ENCODE measurements at regions not wholly inside any gene's neighbourhood (a gene's known extent, or its start where the extent isn't known, plus 50 kb on each side); places are given as distances from the start of the nearest gene placed in this dataset.
"Not testable (repeated sequence)": the region's sequence is repeated elsewhere in the genome, so short reads cannot be mapped to it uniquely, and the experiment has no call there.

DNA sequence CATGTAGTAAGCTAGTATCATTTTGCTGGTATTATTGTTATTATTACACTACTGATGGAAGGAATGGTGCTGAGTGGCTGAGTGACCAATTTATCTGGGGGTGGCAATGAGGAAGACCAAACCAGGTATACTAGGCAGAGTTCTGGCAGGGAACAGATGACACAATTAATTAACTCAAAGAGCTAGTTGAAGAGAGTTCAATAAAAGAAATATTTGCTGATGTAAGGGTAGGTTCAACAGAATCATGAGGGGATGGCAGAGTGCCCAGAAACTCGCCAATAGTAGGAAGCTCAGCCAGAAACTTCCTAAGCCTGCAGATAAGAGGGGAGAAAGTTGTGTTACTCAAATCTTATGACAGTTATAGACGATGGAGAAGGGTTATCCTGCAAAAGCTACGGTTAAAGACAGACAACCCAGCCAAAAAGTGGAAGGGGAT is 352.5 kb downstream of the KCNJ2 start:
- no peak overlapping the region for H3K27ac ChIP-seq
- TF ChIP-seq POLR2A (IDR thresholded peaks at IDR 0.05) (no peak), POLR2AphosphoS5 (IDR thresholded peaks at IDR 0.05; ENCODE audit: insufficient read depth in 1 of 2, low read depth in 1 of 2) (no peak)
- TF ChIP-seq, protein P1, sequence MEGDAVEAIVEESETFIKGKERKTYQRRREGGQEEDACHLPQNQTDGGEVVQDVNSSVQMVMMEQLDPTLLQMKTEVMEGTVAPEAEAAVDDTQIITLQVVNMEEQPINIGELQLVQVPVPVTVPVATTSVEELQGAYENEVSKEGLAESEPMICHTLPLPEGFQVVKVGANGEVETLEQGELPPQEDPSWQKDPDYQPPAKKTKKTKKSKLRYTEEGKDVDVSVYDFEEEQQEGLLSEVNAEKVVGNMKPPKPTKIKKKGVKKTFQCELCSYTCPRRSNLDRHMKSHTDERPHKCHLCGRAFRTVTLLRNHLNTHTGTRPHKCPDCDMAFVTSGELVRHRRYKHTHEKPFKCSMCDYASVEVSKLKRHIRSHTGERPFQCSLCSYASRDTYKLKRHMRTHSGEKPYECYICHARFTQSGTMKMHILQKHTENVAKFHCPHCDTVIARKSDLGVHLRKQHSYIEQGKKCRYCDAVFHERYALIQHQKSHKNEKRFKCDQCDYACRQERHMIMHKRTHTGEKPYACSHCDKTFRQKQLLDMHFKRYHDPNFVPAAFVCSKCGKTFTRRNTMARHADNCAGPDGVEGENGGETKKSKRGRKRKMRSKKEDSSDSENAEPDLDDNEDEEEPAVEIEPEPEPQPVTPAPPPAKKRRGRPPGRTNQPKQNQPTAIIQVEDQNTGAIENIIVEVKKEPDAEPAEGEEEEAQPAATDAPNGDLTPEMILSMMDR (IDR thresholded peaks at IDR 0.05), result no peak
- intact Hi-C loops (cut with DNase I), result no loop called here

DNA sequence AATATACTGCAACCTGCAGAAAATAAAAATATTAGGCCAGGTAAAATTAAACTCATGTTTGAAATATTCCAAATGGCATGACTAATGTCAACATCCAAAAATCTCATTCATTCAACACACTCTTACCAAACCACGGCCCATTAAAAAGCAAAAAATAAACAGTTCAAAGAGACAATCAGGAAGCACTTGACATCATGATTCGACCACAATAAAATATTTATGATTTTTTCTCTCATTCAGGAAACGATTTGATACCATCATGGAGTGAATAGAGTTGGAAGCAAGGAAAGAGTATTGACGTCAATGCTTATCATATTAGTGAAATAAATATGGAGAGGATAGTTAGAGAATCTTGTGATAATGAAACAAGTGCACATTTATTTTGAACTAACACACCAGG is 354.1 kb downstream of the KCNJ2 start:
- Histone ChIP-seq H3K27ac (no peak overlapping the region), H3K9me3 (no peaks in the 10 kb centered on the region), H3K36me3 (no peaks in the 10 kb centered on the region), H3K4me3 (no peak overlapping the region), H3K4me1 (no peaks in the 10 kb centered on the region), H3K27me3 (no peaks in the 10 kb centered on the region)
- intact Hi-C loops (cut with DNase I), result no loop called here
- TF ChIP-seq POLR2AphosphoS5 (IDR thresholded peaks at IDR 0.05; ENCODE audit: insufficient read depth in 1 of 2, low read depth in 1 of 2) (no peak), POLR2A (IDR thresholded peaks at IDR 0.05) (no peak)
- TF ChIP-seq, protein P1 (IDR thresholded peaks at IDR 0.05), result no peak
- DNase-seq (ENCODE audit: extremely low spot score in 2 of 2), result no peak

More for the DNA sequence above, 352.5 kb downstream of the KCNJ2 start:
- Histone ChIP-seq H3K27me3 (no peaks in the 10 kb centered on the region), H3K4me3 (no peak overlapping the region), H3K4me1 (no peaks in the 10 kb centered on the region), H3K9me3 (no peaks in the 10 kb centered on the region), H3K36me3 (no peaks in the 10 kb centered on the region)
- no peak for DNase-seq (ENCODE audit: extremely low spot score in 2 of 2)

DNA sequence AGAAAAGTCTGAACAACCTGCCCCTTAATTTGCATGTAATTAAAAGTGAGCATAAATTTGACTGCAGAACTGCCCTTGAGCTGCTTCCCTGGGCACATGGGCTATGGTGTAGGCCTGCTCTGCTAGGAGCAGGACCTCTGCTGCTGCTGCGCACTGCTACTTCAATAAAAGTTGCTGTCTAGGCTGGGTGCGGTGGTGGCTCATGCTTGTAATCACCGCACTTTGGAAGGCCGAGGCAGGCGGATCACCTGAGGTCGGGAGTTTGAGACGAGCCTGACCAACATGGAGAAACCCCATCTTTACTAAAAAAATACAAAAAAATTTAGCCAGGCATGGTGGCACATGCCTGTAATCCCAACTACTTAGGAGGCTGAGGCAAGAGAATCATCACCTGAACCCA is 355.7 kb downstream of the KCNJ2 start:
- H3K27ac ChIP-seq; DNase-seq (ENCODE audit: extremely low spot score in 2 of 2); H3K4me3 ChIP-seq; H3K9me3 ChIP-seq; H3K36me3 ChIP-seq; intact Hi-C loops (cut with DNase I); H3K27me3 ChIP-seq; H3K4me1 ChIP-seq: not testable (repeated sequence)

DNA sequence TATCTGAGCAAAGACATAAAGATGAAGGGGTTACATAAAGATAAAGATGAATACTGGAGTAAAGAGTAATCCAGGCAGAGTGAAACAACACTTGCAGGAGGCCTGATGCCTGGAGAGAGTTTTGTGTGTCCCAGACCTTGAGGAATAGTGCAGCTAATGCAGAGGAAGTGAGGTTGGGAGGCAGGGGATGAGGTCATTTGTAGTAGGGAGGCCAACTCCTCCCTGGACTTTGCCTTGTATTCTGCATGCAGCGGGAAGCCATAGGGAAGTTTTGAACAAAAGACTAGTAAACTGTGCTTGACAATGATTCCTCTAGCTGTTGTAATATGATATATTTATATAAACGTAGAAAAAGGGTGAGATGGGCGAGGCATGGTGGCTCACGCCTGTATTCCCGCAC is 356.6 kb downstream of the KCNJ2 start:
- no peak overlapping the region for H3K27ac ChIP-seq
- no peaks in the 10 kb centered on the region for H3K9me3 ChIP-seq
- no peak for DNase-seq (ENCODE audit: extremely low spot score in 2 of 2)
- H3K36me3 ChIP-seq, result no peaks in the 10 kb centered on the region
- H3K4me3 ChIP-seq, result no peak overlapping the region
- intact Hi-C loops (cut with DNase I), result no loop called here
- TF ChIP-seq, protein P1 (IDR thresholded peaks at IDR 0.05), result no peak
- TF ChIP-seq POLR2AphosphoS5 (IDR thresholded peaks at IDR 0.05; ENCODE audit: insufficient read depth in 1 of 2, low read depth in 1 of 2), result no peak
- no peak for TF ChIP-seq POLR2A (IDR thresholded peaks at IDR 0.05)
- H3K4me1 ChIP-seq, result no peaks in the 10 kb centered on the region
- no peaks in the 10 kb centered on the region for H3K27me3 ChIP-seq

DNA sequence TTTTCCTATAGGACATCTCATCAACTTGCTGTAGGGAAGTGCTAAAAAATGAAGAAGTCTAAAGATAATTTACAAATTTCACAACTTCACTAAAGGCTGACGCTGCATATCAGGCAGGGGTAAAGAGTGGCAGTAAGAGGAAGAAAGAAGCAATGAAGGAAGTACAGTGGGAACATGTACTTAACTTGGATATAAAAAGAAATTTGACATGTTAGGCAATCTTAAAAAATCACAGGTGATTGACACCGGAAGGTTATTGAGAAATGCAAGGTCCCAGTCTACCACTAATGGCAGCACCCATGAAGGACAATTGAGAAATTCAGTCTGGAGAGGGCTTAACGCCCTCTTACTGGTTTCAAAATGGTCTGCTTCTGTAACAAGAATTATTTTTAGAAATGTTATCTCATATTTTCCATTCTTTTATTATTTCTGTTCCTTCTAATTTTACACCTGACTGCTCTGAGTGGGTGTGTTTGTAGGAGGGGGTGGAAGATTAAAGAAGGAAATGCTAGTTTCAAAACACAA is 358.1 kb downstream of the KCNJ2 start:
- Histone ChIP-seq H3K4me1 (no peaks in the 10 kb centered on the region), H3K36me3 (no peaks in the 10 kb centered on the region), H3K4me3 (no peak overlapping the region), H3K27me3 (no peaks in the 10 kb centered on the region), H3K27ac (no peak overlapping the region), H3K9me3 (no peaks in the 10 kb centered on the region)
- DNase-seq (ENCODE audit: extremely low spot score in 2 of 2), result no peak
- intact Hi-C loops (cut with DNase I), result no loop called here
- no peak for TF ChIP-seq POLR2A (IDR thresholded peaks at IDR 0.05)
- no peak for TF ChIP-seq POLR2AphosphoS5 (IDR thresholded peaks at IDR 0.05; ENCODE audit: insufficient read depth in 1 of 2, low read depth in 1 of 2)
- TF ChIP-seq, protein P1 (IDR thresholded peaks at IDR 0.05), result no peak

Measured in vagina (tissue), 2 donors.